Duodenal mucosa (tissue), 2 donors: ENCODE measurements at regions not wholly inside any gene's neighbourhood (a gene's known extent, or its start where the extent isn't known, plus 50 kb on each side); places are given as distances from the start of the nearest gene placed in this dataset.

Experiments used
- H3K27ac ChIP-seq: one replicate; pipeline ENCODE4 v1.7.0; 2013; ENCODE audit warnings: low read depth, low read length
- H3K27me3 ChIP-seq, 2 donors: one replicate each; pipeline ENCODE4 v1.7.0; 2013; ENCODE audit warnings: low read length in 2 of 2, control low read depth in 1 of 2; ENCODE audit not compliant: insufficient read depth in 2 of 2, control insufficient read depth in 1 of 2
- H3K36me3 ChIP-seq, 2 donors: one replicate each; pipeline ENCODE4 v1.7.0; 2013; ENCODE audit warnings: low read length in 2 of 2, control low read depth in 1 of 2; ENCODE audit not compliant: insufficient read depth in 2 of 2, control insufficient read depth in 1 of 2
- H3K4me1 ChIP-seq, 2 donors: one replicate each; pipeline ENCODE4 v1.7.0; 2013; ENCODE audit warnings: low read length in 2 of 2, control low read depth in 1 of 2; ENCODE audit not compliant: insufficient read depth in 2 of 2, control insufficient read depth in 1 of 2
- H3K4me3 ChIP-seq, 2 donors: one replicate each; pipeline ENCODE4 v1.7.0; 2013; ENCODE audit warnings: low read length in 2 of 2, low read depth in 1 of 2
- H3K9ac ChIP-seq, 2 donors: one replicate each; pipeline ENCODE4 v1.7.0; 2013; ENCODE audit warnings: low read length in 2 of 2, low read depth in 1 of 2
- H3K9me3 ChIP-seq, 2 donors: one replicate each; pipeline ENCODE4 v1.7.0; 2013; ENCODE audit warnings: low read length in 2 of 2, control low read depth in 1 of 2; ENCODE audit not compliant: control insufficient read depth in 1 of 2

DNA sequence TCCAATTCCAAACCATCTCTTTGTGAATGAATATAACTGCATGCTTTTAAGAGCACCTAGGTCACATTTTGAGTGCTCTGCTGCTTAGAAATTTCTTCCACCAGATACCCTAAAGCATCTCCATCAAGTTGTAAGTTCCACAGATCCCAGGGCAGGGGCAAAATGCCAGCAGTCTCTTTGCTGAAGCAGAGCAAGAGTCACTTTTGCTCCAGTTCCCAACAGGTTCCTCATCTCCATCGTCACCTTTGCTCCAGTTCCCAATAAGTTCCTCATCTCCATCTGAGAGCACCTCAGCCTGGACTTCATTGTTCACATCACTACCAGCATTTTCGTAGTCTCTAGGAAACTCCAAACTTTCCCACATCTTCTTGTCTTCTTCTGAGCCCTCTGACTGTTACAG lies 116.7 kb upstream of the ALKAL2 start:
- H3K27ac ChIP-seq, result no peak overlapping the region
- H3K4me3 ChIP-seq, result no peak overlapping the region
- H3K9ac ChIP-seq, result no peak overlapping the region
- peaks cover 2 to 5% of the 10 kb centered on the region in 2 donors for H3K9me3 ChIP-seq
- no peaks in the 10 kb centered on the region for H3K36me3 ChIP-seq
- no peaks in the 10 kb centered on the region for H3K4me1 ChIP-seq
- H3K27me3 ChIP-seq, result no peaks in the 10 kb centered on the region

DNA sequence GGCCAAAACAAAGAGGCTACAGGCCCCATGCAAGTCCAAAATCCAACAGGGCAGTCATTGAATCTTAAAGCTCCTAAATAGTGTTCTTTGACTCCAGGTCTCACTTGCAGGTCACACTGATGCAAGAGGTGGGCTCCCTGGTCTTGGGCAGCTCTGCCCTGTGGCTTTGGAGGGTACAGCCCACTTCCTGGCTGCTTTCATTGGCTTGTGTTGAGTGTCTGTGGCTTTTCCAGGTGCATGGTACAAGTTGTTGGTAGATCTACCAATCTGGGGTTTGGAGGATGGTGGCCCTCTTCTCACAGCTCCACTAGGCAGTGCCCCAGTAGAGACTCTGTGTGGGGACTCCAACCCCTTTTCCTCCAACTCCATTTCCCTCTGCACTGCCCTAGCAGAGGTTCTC lies 115.8 kb upstream of the ALKAL2 start:
- Histone ChIP-seq H3K4me3 (no peak overlapping the region), H3K4me1 (no peaks in the 10 kb centered on the region), H3K36me3 (no peaks in the 10 kb centered on the region), H3K9ac (no peak overlapping the region), H3K27ac (no peak overlapping the region), H3K27me3 (no peaks in the 10 kb centered on the region), H3K9me3 (peaks cover 2 to 5% of the 10 kb centered on the region in 2 donors)

DNA sequence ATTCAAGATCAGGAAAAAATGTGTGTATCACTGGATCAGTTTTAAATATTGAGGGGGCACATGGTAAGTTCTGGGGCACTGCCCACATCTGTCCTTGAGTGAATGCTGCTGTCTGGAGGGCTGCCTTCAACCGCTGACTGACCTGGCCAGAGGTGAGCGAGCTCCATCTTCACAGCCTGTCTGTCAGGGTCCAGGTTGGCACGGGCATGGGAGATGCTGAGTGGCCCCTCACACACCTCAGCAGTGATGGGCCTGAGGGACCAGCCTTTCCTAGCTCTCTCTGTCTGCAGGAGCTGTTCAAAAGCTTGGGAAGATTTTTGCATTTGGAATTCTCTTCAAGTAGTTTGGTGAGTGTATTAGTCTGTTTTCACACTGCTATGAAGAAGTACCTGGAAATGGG lies 114.8 kb upstream of the ALKAL2 start:
- H3K9ac ChIP-seq, result no peak overlapping the region
- H3K4me1 ChIP-seq, result no peaks in the 10 kb centered on the region
- H3K36me3 ChIP-seq, result no peaks in the 10 kb centered on the region
- H3K27me3 ChIP-seq, result no peaks in the 10 kb centered on the region
- H3K27ac ChIP-seq, result no peak overlapping the region
- H3K4me3 ChIP-seq, result no peak overlapping the region
- peaks cover 2 to 5% of the 10 kb centered on the region in 2 donors for H3K9me3 ChIP-seq

DNA sequence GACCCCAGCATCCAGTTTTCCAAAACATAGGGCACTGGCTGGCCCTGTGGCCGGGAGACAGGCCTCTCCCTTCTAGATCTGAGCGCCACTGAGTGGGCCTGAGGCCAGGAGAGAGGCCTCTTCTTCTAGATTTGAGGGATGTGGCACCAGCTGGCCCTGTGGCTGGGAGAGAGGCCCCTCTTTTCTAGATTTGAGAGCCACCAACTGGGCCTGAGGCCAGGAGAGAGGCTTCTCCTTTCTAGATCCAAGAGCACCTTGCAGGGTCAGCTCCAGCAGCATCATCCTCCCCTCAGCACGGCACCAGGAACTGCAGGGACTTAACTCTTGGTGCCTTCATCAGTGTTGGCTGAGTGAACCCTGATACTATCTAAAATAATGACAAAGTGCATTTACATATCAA lies 114.3 kb upstream of the ALKAL2 start:
- Histone ChIP-seq H3K27ac (no peak overlapping the region), H3K4me1 (no peaks in the 10 kb centered on the region), H3K27me3 (no peaks in the 10 kb centered on the region), H3K9me3 (peaks cover 2 to 5% of the 10 kb centered on the region in 2 donors), H3K36me3 (no peaks in the 10 kb centered on the region), H3K9ac (no peak overlapping the region), H3K4me3 (no peak overlapping the region)

DNA sequence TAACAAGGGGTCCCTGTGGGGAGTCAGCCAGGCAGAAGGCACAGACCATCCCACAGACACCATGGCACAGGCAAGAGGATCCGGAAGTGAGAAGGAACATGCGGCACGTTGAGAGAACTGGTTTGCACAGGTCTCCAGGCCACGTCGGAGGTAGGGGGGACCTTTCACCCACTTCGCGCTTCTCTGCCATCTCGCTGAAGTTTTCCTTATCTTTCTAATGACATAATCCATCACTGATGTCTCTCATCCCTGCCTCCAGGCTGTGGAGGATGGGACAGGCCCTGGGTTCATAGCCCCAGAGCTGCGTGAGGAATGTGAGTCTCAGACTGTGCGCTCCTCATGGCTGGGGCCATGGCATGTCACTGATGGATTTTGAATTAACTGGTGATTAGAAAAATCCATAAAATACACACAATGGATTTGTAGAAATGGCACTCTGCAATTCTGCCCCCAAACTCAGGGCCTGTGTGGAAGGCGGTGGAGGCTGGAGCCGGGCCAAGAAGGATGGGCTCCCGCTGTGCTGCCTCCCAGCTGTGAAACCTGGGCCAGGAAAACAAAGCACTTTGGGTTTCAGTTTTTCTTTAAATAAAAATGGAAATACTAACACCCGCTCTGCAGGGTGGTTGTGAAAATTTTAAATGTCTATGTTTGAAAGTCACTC lies 113.3 kb upstream of the ALKAL2 start:
- no peak overlapping the region for H3K27ac ChIP-seq
- H3K4me1 ChIP-seq, result no peaks in the 10 kb centered on the region
- no peaks in the 10 kb centered on the region for H3K36me3 ChIP-seq
- H3K9ac ChIP-seq, result no peak overlapping the region
- peaks cover 2 to 5% of the 10 kb centered on the region in 2 donors for H3K9me3 ChIP-seq
- no peaks in the 10 kb centered on the region for H3K27me3 ChIP-seq
- H3K4me3 ChIP-seq, result no peak overlapping the region

DNA sequence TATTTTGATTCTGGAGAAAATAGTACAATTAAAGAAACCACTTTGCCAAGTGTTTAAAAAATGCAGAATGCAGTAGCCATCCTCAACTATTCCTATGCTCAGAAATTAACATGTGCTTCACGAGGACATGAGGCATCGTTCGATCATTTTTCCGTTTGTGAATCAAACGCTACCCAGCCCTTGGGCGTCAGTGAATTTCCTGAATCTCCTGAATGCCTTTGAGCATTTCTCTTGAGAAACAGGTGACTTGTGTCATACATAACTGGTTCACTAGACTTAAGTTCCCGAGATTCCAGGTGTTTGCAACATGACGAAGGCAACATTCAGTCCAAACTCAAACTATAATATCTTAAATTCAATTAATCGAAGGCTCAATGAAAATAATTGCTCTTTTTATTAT lies 110.0 kb upstream of the ALKAL2 start:
- Histone ChIP-seq H3K27ac (no peak overlapping the region), H3K4me1 (no peaks in the 10 kb centered on the region), H3K36me3 (no peaks in the 10 kb centered on the region), H3K27me3 (no peaks in the 10 kb centered on the region), H3K9me3 (no peaks in the 10 kb centered on the region), H3K4me3 (no peak overlapping the region), H3K9ac (no peak overlapping the region)

DNA sequence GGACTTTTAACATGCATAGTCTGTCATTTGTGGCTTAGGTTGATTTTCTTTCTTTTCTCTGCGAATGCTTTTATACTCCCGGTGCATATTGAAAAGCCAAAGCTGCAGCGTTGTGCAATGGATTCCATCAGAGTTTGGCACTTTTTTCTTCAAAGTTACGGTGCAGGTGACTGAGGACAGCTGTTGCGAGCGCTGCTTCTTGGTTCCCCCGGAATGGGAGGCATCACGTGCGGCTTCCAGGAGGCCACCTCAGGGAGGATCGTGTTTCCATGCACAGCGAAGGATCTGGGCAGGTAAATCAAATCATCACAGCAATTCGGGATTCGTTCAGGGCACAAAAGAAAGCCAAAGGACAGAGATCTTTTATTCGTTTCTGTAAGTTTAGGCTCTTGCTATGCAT lies 109.6 kb upstream of the ALKAL2 start:
- no peaks in the 10 kb centered on the region for H3K9me3 ChIP-seq
- H3K4me1 ChIP-seq, result no peaks in the 10 kb centered on the region
- H3K4me3 ChIP-seq, result no peak overlapping the region
- no peaks in the 10 kb centered on the region for H3K36me3 ChIP-seq
- no peaks in the 10 kb centered on the region for H3K27me3 ChIP-seq
- no peak overlapping the region for H3K27ac ChIP-seq
- H3K9ac ChIP-seq, result no peak overlapping the region

DNA sequence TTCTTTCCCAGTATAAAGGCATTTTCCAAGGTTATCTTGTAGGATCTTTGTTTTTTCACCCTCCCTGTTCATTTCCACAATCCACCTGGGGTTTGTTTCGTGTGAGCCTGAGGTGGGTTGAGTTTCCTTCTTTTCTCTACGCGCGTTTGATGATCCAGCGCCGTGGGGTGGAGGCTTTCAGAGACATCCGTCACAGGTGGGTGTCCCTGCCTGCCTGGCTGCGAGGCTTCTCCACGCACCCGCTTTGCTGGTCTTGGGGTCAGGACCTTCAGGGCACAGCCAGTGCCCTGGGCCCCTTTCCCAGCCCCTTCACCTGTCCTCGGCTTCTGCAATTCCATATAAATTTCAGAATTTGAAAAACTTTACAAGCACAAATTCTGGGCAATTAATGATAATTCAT lies 109.0 kb upstream of the ALKAL2 start:
- no peak overlapping the region for H3K9ac ChIP-seq
- no peaks in the 10 kb centered on the region for H3K36me3 ChIP-seq
- H3K4me1 ChIP-seq, result no peaks in the 10 kb centered on the region
- H3K27ac ChIP-seq, result no peak overlapping the region
- H3K4me3 ChIP-seq, result no peak overlapping the region
- no peaks in the 10 kb centered on the region for H3K27me3 ChIP-seq
- no peaks in the 10 kb centered on the region for H3K9me3 ChIP-seq

DNA sequence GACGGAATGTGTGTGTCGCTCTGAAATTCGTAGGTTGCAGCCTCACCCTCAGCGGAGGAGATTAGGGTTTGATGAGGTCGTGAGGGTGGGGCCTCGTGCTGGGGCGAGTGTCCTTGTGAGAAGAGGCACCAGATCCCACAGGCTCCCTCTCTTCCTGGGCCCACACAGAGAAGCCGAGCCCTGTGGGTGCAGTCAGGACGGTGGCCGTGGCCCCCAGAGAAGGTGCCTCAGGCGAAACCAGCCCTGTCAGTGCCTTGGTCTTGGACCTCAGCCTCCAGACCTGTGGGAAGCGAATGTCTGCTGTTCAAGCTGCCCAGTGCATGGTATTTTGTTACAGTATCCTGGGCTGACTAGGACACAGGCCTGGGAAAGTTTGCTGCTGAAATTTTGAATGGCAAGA lies 108.0 kb upstream of the ALKAL2 start:
- no peak overlapping the region for H3K27ac ChIP-seq
- H3K4me1 ChIP-seq, result no peaks in the 10 kb centered on the region
- no peaks in the 10 kb centered on the region for H3K9me3 ChIP-seq
- peaks cover 0 to 3% of the 10 kb centered on the region in 2 donors for H3K27me3 ChIP-seq
- no peak overlapping the region for H3K4me3 ChIP-seq
- no peak overlapping the region for H3K9ac ChIP-seq
- no peaks in the 10 kb centered on the region for H3K36me3 ChIP-seq

DNA sequence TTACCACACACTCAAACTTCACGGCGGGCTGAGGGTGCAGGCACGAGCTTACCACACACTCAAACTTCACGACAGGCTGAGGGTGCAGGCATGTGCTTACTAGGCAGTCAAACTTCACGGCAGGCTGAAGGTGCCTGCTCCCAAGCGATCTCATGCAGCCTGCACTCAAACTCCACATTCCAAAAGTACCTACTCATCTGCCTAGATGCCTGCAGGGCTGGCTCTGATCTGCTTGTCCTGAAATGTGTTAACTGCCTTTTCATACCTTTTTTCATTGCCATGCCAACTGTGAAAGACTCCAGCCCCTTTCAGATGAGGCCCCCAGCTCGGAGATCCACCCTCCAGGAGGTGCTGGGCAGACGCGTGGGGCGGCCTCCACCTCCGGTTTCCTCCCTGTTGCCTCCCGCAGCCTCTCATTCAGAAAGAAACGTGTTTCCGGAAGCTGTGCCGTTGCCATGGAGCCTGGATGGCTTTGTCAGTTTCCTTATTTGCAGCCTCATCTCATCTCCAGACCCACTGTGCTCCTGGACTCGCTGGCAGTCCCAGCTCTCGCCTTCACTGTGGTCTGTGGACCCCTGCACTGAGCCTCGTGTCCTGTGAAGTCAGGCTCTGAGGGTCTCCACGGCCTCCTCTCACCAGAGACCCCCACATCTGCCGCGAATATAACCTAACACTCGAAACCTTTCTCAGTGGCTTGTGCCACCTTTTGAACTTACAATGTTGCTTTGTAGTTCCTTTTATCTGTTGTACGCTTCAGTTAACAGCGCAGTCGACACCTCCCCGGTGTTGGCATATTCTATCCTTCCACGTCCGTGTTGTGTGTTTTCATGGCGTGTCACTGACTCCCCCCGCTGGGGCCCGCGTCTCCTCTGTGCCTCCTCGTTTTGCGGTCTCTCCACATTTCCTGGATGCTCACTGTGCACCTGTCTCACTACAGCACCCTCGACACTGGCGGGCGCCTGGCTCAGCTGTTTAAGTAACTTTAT lies 106.1 kb upstream of the ALKAL2 start:
- no peaks in the 10 kb centered on the region for H3K4me1 ChIP-seq
- H3K36me3 ChIP-seq, result no peaks in the 10 kb centered on the region
- peaks cover 6 to 7% of the 10 kb centered on the region in 2 donors for H3K9me3 ChIP-seq
- H3K27me3 ChIP-seq, result peaks cover 0 to 3% of the 10 kb centered on the region in 2 donors
- H3K27ac ChIP-seq, result no peak overlapping the region
- H3K4me3 ChIP-seq, result peak overlapping the region in 1 of 2 donors; percentile 36
- H3K9ac ChIP-seq, result no peak overlapping the region
